ENCODE measurements at regions not wholly inside any gene's neighbourhood (a gene's known extent, or its start where the extent isn't known, plus 50 kb on each side); places are given as distances from the start of the nearest gene placed in this dataset.
"Not testable (repeated sequence)": the region's sequence is repeated elsewhere in the genome, so short reads cannot be mapped to it uniquely, and the experiment has no call there.

- intact Hi-C loops (cut with micrococcal nuclease; ENCODE audit: unreplicated experiment): no loop called here
Observed at GRCh38 chr10:65275296-65275695, 1650.5 kb upstream of the LRRTM3 start.

GRCh38 chr10:65284495-65285041 is 1641.3 kb upstream of the LRRTM3 start:
- no TSS peak for BruUV-seq (replicated peaks)
- Mint-ChIP-seq H3K4me3 (ENCODE audit: unreplicated experiment) (no peak overlapping the region), H3K27me3 (ENCODE audit: insufficient read depth, unreplicated experiment) (no peaks in the 10 kb centered on the region), H3K27ac (ENCODE audit: unreplicated experiment) (no peak overlapping the region), H3K4me1 (ENCODE audit: low read depth, unreplicated experiment) (no peaks in the 10 kb centered on the region), H3K36me3 (ENCODE audit: insufficient read depth, unreplicated experiment) (no peaks in the 10 kb centered on the region), H3K9me3 (ENCODE audit: unreplicated experiment) (peaks cover 44% of the 10 kb centered on the region)
- intact Hi-C loops (cut with micrococcal nuclease; ENCODE audit: unreplicated experiment): no loop called here
- TF ChIP-seq CTCF (IDR thresholded peaks at IDR 0.05; ENCODE audit: insufficient read depth in 1 of 2, low read depth in 1 of 2, low read length in 1 of 2, severe bottlenecking in 1 of 2, unreplicated experiment in 1 of 2): no peak
- ChIA-PET CTCF (no interaction called here), POLR2A (no interaction called here)
- Histone ChIP-seq H3K9me3 (peaks cover 43% of the 10 kb centered on the region), H3K27me3 (replicated peaks; ENCODE audit: control insufficient read depth, insufficient read depth, low read length) (no peaks in the 10 kb centered on the region), H3K4me1 (peaks cover 10% of the 10 kb centered on the region; the same call in 1 of the 2 replicates), H3K36me3 (ENCODE audit: control insufficient read depth, insufficient read depth, low read length) (no peaks in the 10 kb centered on the region), H3K4me3 (ENCODE audit: low read depth, low read length) (no peak overlapping the region)
- DNase-seq: no peak

More at GRCh38 chr10:65275296-65275695, 1650.5 kb upstream of the LRRTM3 start:
- H3K27me3 Mint-ChIP-seq (ENCODE audit: insufficient read depth, unreplicated experiment): no peaks in the 10 kb centered on the region
- H3K4me1 Mint-ChIP-seq (ENCODE audit: low read depth, unreplicated experiment): peaks cover 7% of the 10 kb centered on the region
- peaks cover 22% of the 10 kb centered on the region for H3K9me3 Mint-ChIP-seq (ENCODE audit: unreplicated experiment)
- H3K4me3 Mint-ChIP-seq (ENCODE audit: unreplicated experiment): no peak overlapping the region
- H3K36me3 Mint-ChIP-seq (ENCODE audit: insufficient read depth, unreplicated experiment): no peaks in the 10 kb centered on the region
- ChIA-PET CTCF (no interaction called here), POLR2A (no interaction called here)
- DNase-seq: no peak
- H3K27me3 ChIP-seq (replicated peaks; ENCODE audit: control insufficient read depth, insufficient read depth, low read length): no peaks in the 10 kb centered on the region
- no peaks in the 10 kb centered on the region for H3K36me3 ChIP-seq (ENCODE audit: control insufficient read depth, insufficient read depth, low read length)
- H3K27ac Mint-ChIP-seq (ENCODE audit: unreplicated experiment): no peak overlapping the region
- no TSS peak for BruUV-seq (replicated peaks)
- TF ChIP-seq CTCF (IDR thresholded peaks at IDR 0.05; ENCODE audit: insufficient read depth in 1 of 2, low read depth in 1 of 2, low read length in 1 of 2, severe bottlenecking in 1 of 2, unreplicated experiment in 1 of 2): no peak
- no peak overlapping the region for H3K4me3 ChIP-seq (ENCODE audit: low read depth, low read length)
- H3K9me3 ChIP-seq: peaks cover 24% of the 10 kb centered on the region
- H3K4me1 ChIP-seq: peaks cover 13% of the 10 kb centered on the region

GRCh38 chr10:65285726-65286125 is 1640.1 kb upstream of the LRRTM3 start:
- H3K27me3 Mint-ChIP-seq (ENCODE audit: insufficient read depth, unreplicated experiment); BruUV-seq (replicated peaks); CTCF ChIA-PET; H3K27ac Mint-ChIP-seq (ENCODE audit: unreplicated experiment); H3K27me3 ChIP-seq (replicated peaks; ENCODE audit: control insufficient read depth, insufficient read depth, low read length); POLR2A ChIA-PET; intact Hi-C loops (cut with micrococcal nuclease; ENCODE audit: unreplicated experiment); DNase-seq; H3K36me3 Mint-ChIP-seq (ENCODE audit: insufficient read depth, unreplicated experiment); H3K36me3 ChIP-seq (ENCODE audit: control insufficient read depth, insufficient read depth, low read length); H3K4me3 ChIP-seq (ENCODE audit: low read depth, low read length); H3K4me1 Mint-ChIP-seq (ENCODE audit: low read depth, unreplicated experiment); H3K4me3 Mint-ChIP-seq (ENCODE audit: unreplicated experiment): not testable (repeated sequence)
- peaks cover 32% of the 10 kb centered on the region for H3K9me3 Mint-ChIP-seq (ENCODE audit: unreplicated experiment)
- Histone ChIP-seq H3K4me1 (peaks cover 10% of the 10 kb centered on the region; the same call in 1 of the 2 replicates), H3K9me3 (peaks cover 33% of the 10 kb centered on the region)

- no peak overlapping the region for H3K27ac Mint-ChIP-seq (ENCODE audit: unreplicated experiment)
- intact Hi-C loops (cut with micrococcal nuclease; ENCODE audit: unreplicated experiment): no loop called here
Observed at GRCh38 chr10:65291286-65291685, 1634.5 kb upstream of the LRRTM3 start.

More at GRCh38 chr10:65291286-65291685, 1634.5 kb upstream of the LRRTM3 start:
- Mint-ChIP-seq H3K4me3 (ENCODE audit: unreplicated experiment) (no peak overlapping the region), H3K27me3 (ENCODE audit: insufficient read depth, unreplicated experiment) (no peaks in the 10 kb centered on the region), H3K9me3 (ENCODE audit: unreplicated experiment) (no peaks in the 10 kb centered on the region), H3K36me3 (ENCODE audit: insufficient read depth, unreplicated experiment) (no peaks in the 10 kb centered on the region), H3K4me1 (ENCODE audit: low read depth, unreplicated experiment) (peaks cover 9% of the 10 kb centered on the region)
- CTCF ChIA-PET: no interaction called here
- no TSS peak for BruUV-seq (replicated peaks)
- H3K4me1 ChIP-seq: 0 out of 2 replicates have a peak, but pooled peaks cover 7% of the 10 kb centered on the region
- no peak for DNase-seq
- POLR2A ChIA-PET: no interaction called here
- no peak for TF ChIP-seq CTCF (IDR thresholded peaks at IDR 0.05; ENCODE audit: insufficient read depth in 1 of 2, low read depth in 1 of 2, low read length in 1 of 2, severe bottlenecking in 1 of 2, unreplicated experiment in 1 of 2)
- no peaks in the 10 kb centered on the region for H3K27me3 ChIP-seq (replicated peaks; ENCODE audit: control insufficient read depth, insufficient read depth, low read length)
- no peak overlapping the region for H3K4me3 ChIP-seq (ENCODE audit: low read depth, low read length)
- H3K9me3 ChIP-seq: no peaks in the 10 kb centered on the region; the same call in 1 of the 2 replicates
- no peaks in the 10 kb centered on the region for H3K36me3 ChIP-seq (ENCODE audit: control insufficient read depth, insufficient read depth, low read length)

All from Caco-2 (cell line).